ENCODE measurements at regions not wholly inside any gene's neighbourhood (a gene's known extent, or its start where the extent isn't known, plus 50 kb on each side); places are given as distances from the start of the nearest gene placed in this dataset.

DNA sequence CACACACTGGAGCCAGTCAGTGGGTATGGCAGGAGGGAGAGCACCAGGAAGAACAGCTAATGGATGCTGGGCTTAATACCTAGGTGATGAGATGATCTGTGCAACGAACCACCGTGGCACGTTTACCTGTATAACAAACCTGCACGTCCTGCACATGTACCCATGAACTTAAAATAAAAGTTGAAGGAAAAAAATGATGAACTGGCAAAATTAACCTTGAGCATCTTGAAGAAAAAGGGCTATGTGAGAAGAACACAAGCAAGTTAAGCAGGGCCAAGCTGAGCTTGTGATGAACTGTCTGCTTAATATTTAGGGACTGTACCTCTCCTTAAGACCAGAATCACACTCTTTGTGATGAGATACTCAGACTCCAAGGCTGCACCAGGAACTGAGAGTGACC is 70.0 kb downstream of the TTC6 start:
- TF ChIP-seq CTCF (IDR thresholded peaks at IDR 0.05) (no peak), POLR2A (IDR thresholded peaks at IDR 0.05) (no peak)
